Smooth muscle cell (in vitro differentiated cells): ENCODE measurements at regions not wholly inside any gene's neighbourhood (a gene's known extent, or its start where the extent isn't known, plus 50 kb on each side); places are given as distances from the start of the nearest gene placed in this dataset.

Source experiments
- DNase-seq: peaks from one replicate; lab custom pipeline; 2025; ENCODE audit not compliant: unreplicated experiment; lab: John Stamatoyannopoulos, UW
- H2AFZ ChIP-seq: fragments of 200-600 bp; sonication (generic); 2 replicates; pipeline ENCODE4 v1.6.0; 2016; ENCODE audit warnings: antibody characterized with exemption, low read depth, mild to moderate bottlenecking
- H3F3A ChIP-seq: fragments of 200-600 bp; sonication (generic); 2 replicates; pipeline ENCODE4 v1.6.0; 2017; ENCODE audit warnings: antibody characterized with exemption, low read depth
- H3K27ac ChIP-seq: fragments of 200-600 bp; sonication (generic); 2 replicates; pipeline ENCODE4 v1.5.1; 2016; ENCODE audit warnings: low read depth, mild to moderate bottlenecking
- H3K27me3 ChIP-seq: fragments of 200-600 bp; sonication (generic); 2 replicates; pipeline ENCODE4 v1.6.1; 2016; ENCODE audit warnings: low read depth, mild to moderate bottlenecking
- H3K36me3 ChIP-seq: fragments of 200-600 bp; sonication (generic); 2 replicates; pipeline ENCODE4 v1.5.1; 2016; ENCODE audit warnings: low read depth
- H3K4me1 ChIP-seq: fragments of 200-600 bp; sonication (generic); 2 replicates; pipeline ENCODE4 v1.5.1; 2016; ENCODE audit warnings: low read depth
- H3K4me2 ChIP-seq: fragments of 200-600 bp; sonication (generic); 2 replicates; pipeline ENCODE4 v1.6.0; 2016; ENCODE audit warnings: mild to moderate bottlenecking
- H3K4me3 ChIP-seq: fragments of 200-600 bp; sonication (generic); 2 replicates; pipeline ENCODE4 v1.5.1; 2016; ENCODE audit warnings: mild to moderate bottlenecking
- H3K79me2 ChIP-seq: fragments of 200-600 bp; sonication (generic); 2 replicates; pipeline ENCODE4 v1.6.0; 2016; ENCODE audit warnings: low read depth, mild to moderate bottlenecking
- H3K9ac ChIP-seq: fragments of 200-600 bp; sonication (generic); 2 replicates; pipeline ENCODE4 v1.6.0; 2016; ENCODE audit warnings: low read depth
- H3K9me3 ChIP-seq: fragments of 200-600 bp; sonication (generic); replicated peaks from 2 replicates; pipeline ENCODE4 v1.5.1; 2016; ENCODE audit warnings: low read depth
- H4K20me1 ChIP-seq: fragments of 200-600 bp; sonication (generic); 2 replicates; pipeline ENCODE4 v1.6.0; 2016; ENCODE audit warnings: low read depth
- CTCF ChIP-seq: fragments of 200-600 bp; sonication (generic); IDR thresholded peaks from 2 replicates; pipeline ENCODE4 v1.5.1; 2017; ENCODE audit warnings: borderline replicate concordance, mild to moderate bottlenecking, antibody characterized with exemption; ENCODE audit not compliant: insufficient read depth, poor library complexity, severe bottlenecking
- WGBS: methylation state at CpG from one replicate; pipeline ENCODE4 v1.1.7; 2016; ENCODE audit warnings: low lambda C conversion rate; 5-methylcytosine and 5-hydroxymethylcytosine counted together

DNA sequence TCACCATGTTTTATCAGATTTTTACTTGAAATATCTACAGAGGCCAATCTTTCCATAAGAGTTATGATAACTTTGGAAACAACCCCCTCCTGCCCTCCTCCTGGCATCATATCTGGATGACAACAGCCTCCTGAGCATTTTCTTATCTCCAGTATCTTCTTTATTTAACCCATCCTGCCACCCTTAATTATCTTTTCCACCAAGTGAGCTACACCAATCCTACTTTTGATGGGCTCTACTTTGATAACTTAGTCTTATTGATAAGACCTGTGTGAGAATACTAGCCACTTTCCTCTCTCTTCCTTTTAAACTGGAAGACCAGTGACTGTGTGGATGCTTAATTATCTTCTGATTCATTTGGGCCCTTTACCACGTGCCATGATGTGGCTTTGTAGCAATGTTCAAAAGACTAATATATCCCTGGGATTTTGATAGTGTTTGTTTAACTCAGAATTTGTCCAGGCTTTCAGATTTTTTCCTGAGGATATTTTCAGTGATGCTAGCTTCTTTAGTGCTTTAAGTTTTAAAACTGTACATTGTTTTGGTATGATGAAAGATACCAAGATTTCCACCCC lies 330.1 kb upstream of the GIMD1 start:
- H3K4me1 ChIP-seq: no peaks in the 10 kb centered on the region
- H3K9me3 ChIP-seq: no peaks in the 10 kb centered on the region
- no peaks in the 10 kb centered on the region for H4K20me1 ChIP-seq
- H3K27ac ChIP-seq: no peak overlapping the region
- H3K4me2 ChIP-seq: no peak overlapping the region
- H3K36me3 ChIP-seq: no peaks in the 10 kb centered on the region
- H3K27me3 ChIP-seq: no peaks in the 10 kb centered on the region
- H3F3A ChIP-seq: no peaks in the 10 kb centered on the region
- no peak overlapping the region for H3K9ac ChIP-seq
- TF ChIP-seq CTCF: no peak
- 32% methylated on average over 1 of the region's 1 CpG for WGBS
- no peak overlapping the region for H2AFZ ChIP-seq
- H3K79me2 ChIP-seq: no peaks in the 10 kb centered on the region
- H3K4me3 ChIP-seq: no peak overlapping the region
- no peak for DNase-seq

DNA sequence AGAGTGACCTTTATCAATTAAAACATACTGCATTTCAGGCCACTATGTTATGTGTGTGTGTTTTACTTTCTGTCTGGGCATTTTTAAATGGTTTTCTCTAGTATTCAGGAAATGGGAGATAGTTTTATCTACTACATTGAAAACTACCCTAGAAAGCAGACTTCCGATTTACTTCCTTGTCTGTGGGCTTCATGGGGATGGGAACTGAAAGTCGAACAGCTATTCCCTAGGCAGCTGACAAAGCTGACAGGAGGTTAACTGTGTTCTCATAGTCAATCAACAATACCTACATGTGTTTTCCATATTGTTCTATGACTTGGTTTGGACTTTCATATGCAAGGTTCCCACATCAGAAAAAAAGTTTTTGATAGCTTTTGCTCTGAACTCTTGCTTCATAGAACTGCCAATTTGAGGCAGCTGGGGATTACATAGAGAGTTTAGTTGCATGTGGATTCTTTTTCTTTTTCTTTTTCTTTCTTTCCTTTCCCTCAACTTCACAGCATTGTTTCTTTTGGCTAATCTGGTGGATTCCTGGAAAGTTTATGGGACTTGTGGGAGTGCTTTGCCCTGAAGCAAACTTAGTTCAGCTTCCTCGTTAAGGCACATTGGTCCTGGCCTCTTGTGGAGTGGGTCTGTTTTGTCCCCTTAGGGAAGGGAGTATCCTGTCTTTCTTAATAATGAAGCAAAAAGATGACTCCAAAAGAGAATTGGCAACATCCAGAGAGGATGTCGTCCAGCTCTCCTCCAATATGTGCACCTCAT lies 327.1 kb upstream of the GIMD1 start:
- TF ChIP-seq CTCF: no peak
- Histone ChIP-seq H3K4me3 (no peak overlapping the region), H3F3A (no peaks in the 10 kb centered on the region), H3K36me3 (no peaks in the 10 kb centered on the region), H3K79me2 (no peaks in the 10 kb centered on the region), H3K27me3 (no peaks in the 10 kb centered on the region), H3K27ac (no peak overlapping the region), H2AFZ (peak overlapping the region; percentile 21), H3K9ac (no peak overlapping the region), H3K9me3 (no peaks in the 10 kb centered on the region), H4K20me1 (no peaks in the 10 kb centered on the region), H3K4me2 (no peak overlapping the region), H3K4me1 (no peaks in the 10 kb centered on the region)
- no peak for DNase-seq
- WGBS: 71% methylated on average over 4 of the region's 4 CpGs

- Histone ChIP-seq H3K27me3 (no peaks in the 10 kb centered on the region), H3K9me3 (no peaks in the 10 kb centered on the region), H3K79me2 (no peaks in the 10 kb centered on the region), H3K4me3 (no peak overlapping the region), H4K20me1 (no peaks in the 10 kb centered on the region), H3K27ac (no peak overlapping the region), H3K4me2 (no peak overlapping the region), H2AFZ (no peak overlapping the region), H3K9ac (no peak overlapping the region), H3K4me1 (no peaks in the 10 kb centered on the region), H3K36me3 (no peaks in the 10 kb centered on the region), H3F3A (no peaks in the 10 kb centered on the region)
- DNase-seq: no peak
- TF ChIP-seq CTCF: no peak
- WGBS: 87% methylated on average over 2 of the region's 2 CpGs
Observed at GRCh38 chr4:106694232-106694631, 325.7 kb upstream of the GIMD1 start.

- peak; percentile 10 for TF ChIP-seq CTCF
- no peak for DNase-seq
- H3K4me2 ChIP-seq: no peak overlapping the region
- 32% methylated on average over 2 of the region's 2 CpGs for WGBS
- H3K4me3 ChIP-seq: no peak overlapping the region
- no peaks in the 10 kb centered on the region for H3K27me3 ChIP-seq
- no peaks in the 10 kb centered on the region for H3K4me1 ChIP-seq
- no peaks in the 10 kb centered on the region for H3K36me3 ChIP-seq
- H3K9ac ChIP-seq: no peak overlapping the region
- H3K79me2 ChIP-seq: no peaks in the 10 kb centered on the region
- no peak overlapping the region for H2AFZ ChIP-seq
- H3K9me3 ChIP-seq: no peaks in the 10 kb centered on the region
- H3K27ac ChIP-seq: no peak overlapping the region
- no peaks in the 10 kb centered on the region for H3F3A ChIP-seq
- no peaks in the 10 kb centered on the region for H4K20me1 ChIP-seq
Observed at GRCh38 chr4:106691749-106692148, 323.2 kb upstream of the GIMD1 start.
